ENCODE measurements at regions not wholly inside any gene's neighbourhood (a gene's known extent, or its start where the extent isn't known, plus 50 kb on each side); places are given as distances from the start of the nearest gene placed in this dataset.

DNA sequence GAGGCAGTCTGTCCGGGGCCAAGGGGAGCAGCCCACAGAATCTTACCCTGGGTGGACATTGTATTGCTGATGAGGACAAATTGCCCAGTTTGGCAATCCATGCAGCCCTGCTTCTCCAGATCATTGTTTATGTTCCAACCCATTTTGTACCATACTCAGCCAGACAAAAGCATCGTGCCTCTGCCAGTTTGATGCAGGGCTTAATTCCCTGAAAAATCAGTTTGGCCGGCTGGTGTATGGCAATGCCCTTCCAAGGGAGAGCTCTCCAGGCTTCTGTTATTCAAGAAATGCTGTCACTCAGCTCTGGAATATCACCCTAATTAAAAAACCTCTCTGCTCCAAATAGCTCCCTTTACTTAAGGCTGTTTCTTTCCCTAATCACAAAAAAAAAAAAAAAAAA, 697.7 kb downstream of the TBC1D22A start:
- TF ChIP-seq, protein P1, sequence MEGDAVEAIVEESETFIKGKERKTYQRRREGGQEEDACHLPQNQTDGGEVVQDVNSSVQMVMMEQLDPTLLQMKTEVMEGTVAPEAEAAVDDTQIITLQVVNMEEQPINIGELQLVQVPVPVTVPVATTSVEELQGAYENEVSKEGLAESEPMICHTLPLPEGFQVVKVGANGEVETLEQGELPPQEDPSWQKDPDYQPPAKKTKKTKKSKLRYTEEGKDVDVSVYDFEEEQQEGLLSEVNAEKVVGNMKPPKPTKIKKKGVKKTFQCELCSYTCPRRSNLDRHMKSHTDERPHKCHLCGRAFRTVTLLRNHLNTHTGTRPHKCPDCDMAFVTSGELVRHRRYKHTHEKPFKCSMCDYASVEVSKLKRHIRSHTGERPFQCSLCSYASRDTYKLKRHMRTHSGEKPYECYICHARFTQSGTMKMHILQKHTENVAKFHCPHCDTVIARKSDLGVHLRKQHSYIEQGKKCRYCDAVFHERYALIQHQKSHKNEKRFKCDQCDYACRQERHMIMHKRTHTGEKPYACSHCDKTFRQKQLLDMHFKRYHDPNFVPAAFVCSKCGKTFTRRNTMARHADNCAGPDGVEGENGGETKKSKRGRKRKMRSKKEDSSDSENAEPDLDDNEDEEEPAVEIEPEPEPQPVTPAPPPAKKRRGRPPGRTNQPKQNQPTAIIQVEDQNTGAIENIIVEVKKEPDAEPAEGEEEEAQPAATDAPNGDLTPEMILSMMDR (IDR thresholded peaks at IDR 0.05; ENCODE audit: low read depth, low read length, missing control alignments), result no peak
- no peak for DNase-seq (ENCODE audit: low read depth)
- no peak overlapping the region for H3K4me3 ChIP-seq (ENCODE audit: low read depth, low read length)

DNA sequence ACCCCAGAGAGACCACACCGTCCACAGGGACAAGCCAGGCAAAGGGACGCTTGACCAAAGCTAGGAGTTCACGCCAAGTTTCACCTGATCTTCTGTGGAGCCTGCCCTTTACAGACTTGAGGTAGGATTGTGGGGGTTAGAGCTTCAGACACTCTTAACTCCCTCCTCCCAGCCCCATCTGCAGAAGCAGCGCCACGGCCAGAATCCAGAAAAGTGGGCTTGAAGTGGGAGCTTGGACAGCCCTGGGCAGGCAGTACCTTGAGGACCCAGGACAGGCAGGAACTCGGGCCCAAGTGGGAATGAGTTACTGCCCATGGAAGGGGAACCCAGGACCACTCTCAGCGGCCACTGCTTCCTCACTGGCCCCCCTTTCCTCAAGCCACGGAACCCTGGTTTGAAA, 695.9 kb downstream of the TBC1D22A start:
- no peak for DNase-seq (ENCODE audit: low read depth)
- TF ChIP-seq, protein P1 (IDR thresholded peaks at IDR 0.05; ENCODE audit: low read depth, low read length, missing control alignments), result no peak
- H3K4me3 ChIP-seq (ENCODE audit: low read depth, low read length), result no peak overlapping the region

DNA sequence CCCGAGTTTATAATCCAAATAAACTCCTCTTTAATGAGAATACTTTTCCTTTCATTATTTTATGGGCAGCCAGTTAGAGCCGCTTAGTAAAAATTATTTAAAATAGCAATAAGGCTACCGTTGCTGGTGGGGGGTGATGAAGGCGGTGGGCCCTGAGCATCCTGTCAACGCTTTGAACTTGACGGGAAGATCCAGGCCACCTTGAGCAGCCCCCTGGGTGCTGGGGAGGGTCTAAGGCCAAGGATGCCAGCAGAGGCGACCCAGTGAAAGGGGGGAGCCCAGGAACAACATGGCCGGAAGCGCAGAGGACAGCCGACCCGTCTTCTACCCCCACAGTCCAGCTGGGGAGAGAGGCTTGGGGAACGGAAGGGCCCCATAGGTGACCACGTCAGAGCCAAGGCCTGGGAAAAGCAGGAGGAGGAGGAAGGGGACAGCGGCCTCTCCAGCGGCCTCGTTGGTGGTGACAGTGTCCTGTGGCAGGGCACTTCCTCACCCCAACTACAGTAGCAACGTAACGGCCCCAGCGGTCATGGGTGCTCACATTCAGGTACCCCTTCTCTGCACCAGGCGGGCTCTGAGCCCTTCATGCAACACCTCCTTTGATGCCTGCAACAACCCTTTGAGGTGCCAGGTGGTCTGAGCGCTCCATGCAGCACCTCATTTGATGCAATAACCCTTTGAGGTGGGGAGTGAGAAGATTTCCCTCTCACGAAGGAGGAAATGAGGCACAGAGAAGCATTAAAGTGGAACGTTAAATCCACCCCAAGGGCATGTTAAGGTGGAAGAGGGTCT, 695.3 kb downstream of the TBC1D22A start:
- no peak overlapping the region for H3K4me3 ChIP-seq (ENCODE audit: low read depth, low read length)
- DNase-seq (ENCODE audit: low read depth), result no peak
- TF ChIP-seq, protein P1 (IDR thresholded peaks at IDR 0.05; ENCODE audit: low read depth, low read length, missing control alignments), result no peak

DNA sequence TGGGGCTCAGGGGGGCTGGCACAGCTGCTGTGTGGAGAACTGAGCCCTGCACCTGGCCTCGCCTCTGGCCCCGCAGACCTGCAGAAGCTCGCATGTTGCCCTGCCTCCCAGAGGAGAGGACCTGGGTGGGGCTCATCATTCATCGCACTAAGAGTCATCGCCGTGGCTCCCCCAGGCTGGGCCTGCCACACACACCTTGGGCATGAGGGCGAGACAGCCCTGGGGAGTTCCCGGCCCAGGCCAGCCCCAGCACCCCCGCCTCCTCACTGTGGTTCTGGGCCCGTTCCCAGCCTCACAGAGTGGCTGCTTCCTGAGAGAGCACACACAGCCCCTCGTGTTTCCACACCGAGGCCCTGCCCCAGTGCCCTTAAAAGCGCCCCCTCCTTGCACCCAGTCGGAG, 694.6 kb downstream of the TBC1D22A start:
- no peak overlapping the region for H3K4me3 ChIP-seq (ENCODE audit: low read depth, low read length)
- DNase-seq (ENCODE audit: low read depth), result no peak
- TF ChIP-seq, protein P1 (IDR thresholded peaks at IDR 0.05; ENCODE audit: low read depth, low read length, missing control alignments), result no peak

DNA sequence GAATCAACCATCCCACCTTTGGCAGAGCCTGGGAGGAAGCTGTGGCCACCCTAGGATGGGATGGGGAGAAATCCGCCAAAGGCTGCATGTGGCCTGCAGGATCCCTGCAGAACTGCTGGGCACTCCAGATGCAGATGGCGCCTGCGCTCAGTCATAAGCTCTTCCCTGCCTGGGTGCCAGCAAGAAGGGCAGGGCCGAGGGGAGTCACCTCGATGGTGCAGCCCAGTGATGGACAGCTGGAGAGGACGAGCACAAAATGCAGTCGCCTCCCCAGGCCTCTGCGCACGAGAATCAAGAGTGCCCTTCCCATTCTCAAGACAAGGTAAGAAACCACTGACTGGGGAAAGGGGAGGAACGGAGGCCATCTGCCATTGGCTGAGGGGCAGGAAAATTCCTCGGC, 693.6 kb downstream of the TBC1D22A start:
- no peak for DNase-seq (ENCODE audit: low read depth)
- no peak overlapping the region for H3K4me3 ChIP-seq (ENCODE audit: low read depth, low read length)
- TF ChIP-seq, protein P1 (IDR thresholded peaks at IDR 0.05; ENCODE audit: low read depth, low read length, missing control alignments), result no peak

DNA sequence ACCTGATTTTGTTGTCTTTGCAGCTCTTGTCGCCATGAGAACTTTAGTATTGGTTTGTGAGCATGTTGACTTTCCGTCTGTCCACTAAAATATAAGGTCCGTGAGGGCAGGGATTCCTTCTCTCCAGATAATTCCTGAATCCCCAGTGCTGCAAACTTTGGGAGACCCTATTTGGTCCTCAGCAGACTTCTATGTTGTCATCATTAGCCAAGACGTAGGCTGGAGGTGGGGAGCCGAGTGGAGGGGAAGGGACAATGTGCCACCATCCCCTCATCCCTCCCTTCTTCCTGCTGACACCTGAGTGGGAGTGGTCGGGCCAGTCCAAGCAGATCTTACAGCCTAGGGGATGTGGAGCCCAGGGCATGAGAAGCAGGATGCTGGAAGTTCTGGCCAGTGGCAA, 690.6 kb downstream of the TBC1D22A start:
- no peak overlapping the region for H3K4me3 ChIP-seq (ENCODE audit: low read depth, low read length)
- TF ChIP-seq, protein P1 (IDR thresholded peaks at IDR 0.05; ENCODE audit: low read depth, low read length, missing control alignments), result no peak
- DNase-seq (ENCODE audit: low read depth), result no peak

DNA sequence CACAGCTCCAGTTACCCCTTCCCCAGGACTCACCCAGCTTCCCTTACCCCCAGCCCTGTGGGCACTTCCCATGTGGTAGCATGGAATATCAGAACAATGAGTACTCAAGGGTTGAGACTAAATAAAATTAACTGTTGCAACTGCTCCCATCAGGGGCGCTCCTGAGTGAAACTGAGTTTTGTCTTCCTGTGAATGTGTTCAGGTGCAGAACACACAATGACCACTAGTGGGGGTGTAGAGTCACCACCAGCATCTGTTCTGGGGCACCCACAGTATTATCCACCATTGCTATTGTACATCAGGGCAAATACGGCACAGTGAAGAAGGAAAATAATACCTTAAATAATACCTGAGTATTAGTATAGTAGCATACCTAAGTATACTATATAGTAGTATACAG, 689.7 kb downstream of the TBC1D22A start:
- TF ChIP-seq, protein P1 (IDR thresholded peaks at IDR 0.05; ENCODE audit: low read depth, low read length, missing control alignments), result peak; percentile 58
- no peak overlapping the region for H3K4me3 ChIP-seq (ENCODE audit: low read depth, low read length)
- DNase-seq (ENCODE audit: low read depth), result no peak
